WTC11 (cell line): ENCODE measurements at regions not wholly inside any gene's neighbourhood (a gene's known extent, or its start where the extent isn't known, plus 50 kb on each side); places are given as distances from the start of the nearest gene placed in this dataset.

ENCODE experiments used
- ATAC-seq: fragments of 200-7000 bp; cut with Tn5 transposase; 2 replicates; pipeline ENCODE4 v1.10.0; 2021; ENCODE audit warnings: mild to moderate bottlenecking, moderate library complexity
- CTCF ChIA-PET: fragments of 300-600 bp; sonication (Branson Sonifier 250); formaldehyde crosslinking; loops from one replicate; lab custom pipeline; 2021; ENCODE audit warnings: antibody characterized with exemption; lab: Charles Lee
- POLR2A ChIA-PET: fragments of 350-600 bp; sonication (Branson Sonifier 250); formaldehyde crosslinking; loops from one replicate; lab custom pipeline; 2021; ENCODE audit warnings: antibody characterized with exemption; lab: Charles Lee
- DNase-seq: peaks from one replicate; pipeline ENCODE4 v3.0.0; 2021; ENCODE audit warnings: low spot score
- H3K27ac Mint-ChIP-seq: 2 replicates; pipeline ENCODE4 v1.8.0; 2021; ENCODE audit warnings: mixed read lengths
- H3K27me3 Mint-ChIP-seq: 2 replicates; pipeline ENCODE4 v1.8.0; 2021; ENCODE audit warnings: low read depth, mild to moderate bottlenecking, moderate library complexity, mixed read lengths
- H3K36me3 Mint-ChIP-seq: 2 replicates; pipeline ENCODE4 v1.8.0; 2021; ENCODE audit warnings: mixed read lengths
- H3K4me1 Mint-ChIP-seq: 2 replicates; pipeline ENCODE4 v1.8.0; 2022; ENCODE audit warnings: mixed read lengths
- H3K4me3 Mint-ChIP-seq: 2 replicates; pipeline ENCODE4 v1.8.0; 2021; ENCODE audit warnings: mild to moderate bottlenecking, moderate library complexity, mixed read lengths
- H3K9me3 Mint-ChIP-seq: 2 replicates; pipeline ENCODE4 v1.8.0; 2021; ENCODE audit warnings: mixed read lengths
- E2F5 ChIP-seq: sonication (generic); formaldehyde crosslinking; IDR thresholded peaks from 2 replicates; pipeline ENCODE4 v1.8.1; 2022; ENCODE audit warnings: mild to moderate bottlenecking, moderate library complexity, missing genetic modification reagents
- IRF2 ChIP-seq: sonication (generic); formaldehyde crosslinking; IDR thresholded peaks from 2 replicates; pipeline ENCODE4 v1.8.0; 2022; ENCODE audit warnings: low read depth, missing genetic modification reagents, borderline replicate concordance
- PRRX2 ChIP-seq: fragments of 250-450 bp; sonication (Bioruptor Pico); IDR thresholded peaks from 2 replicates; pipeline ENCODE4 v1.8.0; 2021; ENCODE audit warnings: mild to moderate bottlenecking
- RELA ChIP-seq: sonication (generic); formaldehyde crosslinking; IDR thresholded peaks from 2 replicates; pipeline ENCODE4 v1.8.1; 2022; ENCODE audit warnings: missing genetic modification reagents, mild to moderate bottlenecking, borderline replicate concordance
- ZNF263 ChIP-seq: sonication (generic); formaldehyde crosslinking; IDR thresholded peaks from 2 replicates; pipeline ENCODE4 v1.8.1; 2022; ENCODE audit warnings: low read depth, mild to moderate bottlenecking, moderate library complexity, missing genetic modification reagents
- TF ChIP-seq, protein P1 (sequence below): sonication (generic); formaldehyde crosslinking; IDR thresholded peaks from 2 replicates; pipeline ENCODE4 v1.8.1; 2023; ENCODE audit warnings: mild to moderate bottlenecking, moderate library complexity, missing genetic modification reagents
- TF ChIP-seq, protein P2 (sequence below): sonication (generic); formaldehyde crosslinking; IDR thresholded peaks from 2 replicates; pipeline ENCODE4 v1.8.0; 2022; ENCODE audit warnings: mild to moderate bottlenecking, missing genetic modification reagents
- TF ChIP-seq, protein P3 (sequence below): sonication (generic); formaldehyde crosslinking; IDR thresholded peaks from 2 replicates; pipeline ENCODE4 v1.8.0; 2023; ENCODE audit warnings: missing genetic modification reagents, mild to moderate bottlenecking, borderline replicate concordance

DNA sequence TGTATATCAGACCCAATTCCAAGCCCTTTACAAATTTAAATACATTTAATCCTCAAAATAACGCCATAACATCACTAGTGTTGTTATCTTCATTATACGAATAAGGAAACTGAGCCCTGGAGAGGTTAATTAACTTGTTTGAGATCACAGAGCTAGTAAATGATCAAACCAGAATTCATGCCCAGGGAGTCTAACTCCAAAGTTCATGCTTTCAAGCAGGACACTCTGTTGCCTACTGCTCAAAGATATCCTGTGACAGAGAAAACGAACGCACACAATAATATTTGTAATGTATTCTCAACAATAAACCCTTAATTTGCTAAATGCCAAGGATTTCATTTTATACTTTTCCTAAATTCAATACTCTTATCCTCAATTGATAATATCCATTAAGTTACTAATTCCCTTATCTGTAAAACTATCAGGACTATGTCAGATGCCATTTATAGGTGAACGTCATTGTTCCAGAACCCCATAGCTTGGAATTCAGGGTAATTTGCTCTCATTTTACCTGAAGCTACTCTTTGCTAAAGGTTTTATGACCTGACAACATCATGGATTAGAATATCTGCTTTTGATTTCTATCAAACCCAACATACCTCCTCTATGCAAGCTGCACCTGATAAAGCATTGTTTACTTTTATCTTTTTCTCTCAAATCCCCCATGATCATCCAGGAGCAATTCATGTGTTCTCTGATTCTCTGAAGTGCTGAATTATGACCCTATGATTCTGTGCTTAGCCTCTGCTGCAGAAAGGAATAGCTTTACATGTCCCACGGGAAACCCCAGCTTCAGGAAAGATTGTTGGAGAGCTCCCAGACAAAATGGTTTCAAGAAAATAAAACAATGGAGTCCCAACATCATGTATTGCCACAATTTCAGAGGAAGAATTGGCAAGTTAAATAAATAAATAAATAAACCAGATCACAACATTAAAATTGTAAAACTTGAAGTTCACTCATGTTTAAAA is 150.2 kb upstream of the CDK1 start (continued):
- no peak for TF ChIP-seq ZNF263
- TF ChIP-seq, protein P1, sequence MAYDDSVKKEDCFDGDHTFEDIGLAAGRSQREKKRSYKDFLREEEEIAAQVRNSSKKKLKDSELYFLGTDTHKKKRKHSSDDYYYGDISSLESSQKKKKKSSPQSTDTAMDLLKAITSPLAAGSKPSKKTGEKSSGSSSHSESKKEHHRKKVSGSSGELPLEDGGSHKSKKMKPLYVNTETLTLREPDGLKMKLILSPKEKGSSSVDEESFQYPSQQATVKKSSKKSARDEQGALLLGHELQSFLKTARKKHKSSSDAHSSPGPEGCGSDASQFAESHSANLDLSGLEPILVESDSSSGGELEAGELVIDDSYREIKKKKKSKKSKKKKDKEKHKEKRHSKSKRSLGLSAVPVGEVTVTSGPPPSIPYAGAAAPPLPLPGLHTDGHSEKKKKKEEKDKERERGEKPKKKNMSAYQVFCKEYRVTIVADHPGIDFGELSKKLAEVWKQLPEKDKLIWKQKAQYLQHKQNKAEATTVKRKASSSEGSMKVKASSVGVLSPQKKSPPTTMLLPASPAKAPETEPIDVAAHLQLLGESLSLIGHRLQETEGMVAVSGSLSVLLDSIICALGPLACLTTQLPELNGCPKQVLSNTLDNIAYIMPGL, result no peak

DNA sequence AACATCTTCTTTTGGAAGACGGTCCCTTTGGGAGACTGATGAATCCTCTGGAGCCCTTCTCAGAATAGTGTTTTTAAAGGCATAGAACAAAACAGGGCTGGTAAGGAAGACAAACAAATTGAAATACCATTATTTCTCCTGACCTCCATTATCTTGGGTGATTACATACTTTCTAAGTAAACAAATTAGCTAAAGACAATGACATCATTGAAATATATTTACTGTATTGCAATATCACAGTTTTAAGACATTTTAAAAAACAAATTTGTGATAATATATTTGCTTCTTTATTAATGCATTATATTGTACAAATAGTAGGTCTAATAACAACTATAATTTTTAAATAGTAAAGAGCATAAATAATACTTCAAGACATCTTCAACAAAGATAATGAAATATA is 152.2 kb upstream of the CDK1 start:
- ATAC-seq, result no peak
- no peak overlapping the region for H3K27ac Mint-ChIP-seq
- TF ChIP-seq, protein P2, sequence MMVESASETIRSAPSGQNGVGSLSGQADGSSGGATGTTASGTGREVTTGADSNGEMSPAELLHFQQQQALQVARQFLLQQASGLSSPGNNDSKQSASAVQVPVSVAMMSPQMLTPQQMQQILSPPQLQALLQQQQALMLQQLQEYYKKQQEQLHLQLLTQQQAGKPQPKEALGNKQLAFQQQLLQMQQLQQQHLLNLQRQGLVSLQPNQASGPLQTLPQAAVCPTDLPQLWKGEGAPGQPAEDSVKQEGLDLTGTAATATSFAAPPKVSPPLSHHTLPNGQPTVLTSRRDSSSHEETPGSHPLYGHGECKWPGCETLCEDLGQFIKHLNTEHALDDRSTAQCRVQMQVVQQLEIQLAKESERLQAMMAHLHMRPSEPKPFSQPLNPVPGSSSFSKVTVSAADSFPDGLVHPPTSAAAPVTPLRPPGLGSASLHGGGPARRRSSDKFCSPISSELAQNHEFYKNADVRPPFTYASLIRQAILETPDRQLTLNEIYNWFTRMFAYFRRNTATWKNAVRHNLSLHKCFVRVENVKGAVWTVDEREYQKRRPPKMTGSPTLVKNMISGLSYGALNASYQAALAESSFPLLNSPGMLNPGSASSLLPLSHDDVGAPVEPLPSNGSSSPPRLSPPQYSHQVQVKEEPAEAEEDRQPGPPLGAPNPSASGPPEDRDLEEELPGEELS (CRISPR knock-in tag), result no peak
- TF ChIP-seq E2F5 (no peak), RELA (CRISPR knock-in tag) (no peak), PRRX2 (no peak)
- TF ChIP-seq, protein P1, result no peak
- no peak for DNase-seq
- no peak overlapping the region for H3K4me3 Mint-ChIP-seq
- POLR2A ChIA-PET, result no interaction called here
- no peaks in the 10 kb centered on the region for H3K27me3 Mint-ChIP-seq
- no peaks in the 10 kb centered on the region for H3K9me3 Mint-ChIP-seq
- CTCF ChIA-PET, result no interaction called here
- peaks cover 12% of the 10 kb centered on the region for H3K4me1 Mint-ChIP-seq
- H3K36me3 Mint-ChIP-seq, result no peaks in the 10 kb centered on the region

DNA sequence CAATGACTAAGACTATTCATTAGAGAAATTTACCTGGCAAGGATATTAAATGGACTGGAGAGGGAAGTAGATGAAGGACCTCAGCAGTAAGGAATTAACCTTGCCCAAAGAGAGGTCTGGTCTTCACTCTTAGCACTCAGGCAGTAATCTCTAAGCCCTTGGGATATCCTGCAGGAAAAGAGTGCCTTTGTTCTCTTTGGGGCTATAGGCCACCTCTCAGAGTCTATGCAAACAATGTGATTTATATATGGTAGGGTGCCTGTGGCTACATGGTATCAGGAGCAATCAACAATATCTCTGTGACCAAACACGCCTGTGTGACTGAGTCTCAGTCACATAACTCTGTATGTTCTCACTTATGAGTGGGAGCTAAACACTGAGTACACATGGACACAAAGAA is 154.7 kb upstream of the CDK1 start:
- no peak for DNase-seq
- TF ChIP-seq, protein P3, sequence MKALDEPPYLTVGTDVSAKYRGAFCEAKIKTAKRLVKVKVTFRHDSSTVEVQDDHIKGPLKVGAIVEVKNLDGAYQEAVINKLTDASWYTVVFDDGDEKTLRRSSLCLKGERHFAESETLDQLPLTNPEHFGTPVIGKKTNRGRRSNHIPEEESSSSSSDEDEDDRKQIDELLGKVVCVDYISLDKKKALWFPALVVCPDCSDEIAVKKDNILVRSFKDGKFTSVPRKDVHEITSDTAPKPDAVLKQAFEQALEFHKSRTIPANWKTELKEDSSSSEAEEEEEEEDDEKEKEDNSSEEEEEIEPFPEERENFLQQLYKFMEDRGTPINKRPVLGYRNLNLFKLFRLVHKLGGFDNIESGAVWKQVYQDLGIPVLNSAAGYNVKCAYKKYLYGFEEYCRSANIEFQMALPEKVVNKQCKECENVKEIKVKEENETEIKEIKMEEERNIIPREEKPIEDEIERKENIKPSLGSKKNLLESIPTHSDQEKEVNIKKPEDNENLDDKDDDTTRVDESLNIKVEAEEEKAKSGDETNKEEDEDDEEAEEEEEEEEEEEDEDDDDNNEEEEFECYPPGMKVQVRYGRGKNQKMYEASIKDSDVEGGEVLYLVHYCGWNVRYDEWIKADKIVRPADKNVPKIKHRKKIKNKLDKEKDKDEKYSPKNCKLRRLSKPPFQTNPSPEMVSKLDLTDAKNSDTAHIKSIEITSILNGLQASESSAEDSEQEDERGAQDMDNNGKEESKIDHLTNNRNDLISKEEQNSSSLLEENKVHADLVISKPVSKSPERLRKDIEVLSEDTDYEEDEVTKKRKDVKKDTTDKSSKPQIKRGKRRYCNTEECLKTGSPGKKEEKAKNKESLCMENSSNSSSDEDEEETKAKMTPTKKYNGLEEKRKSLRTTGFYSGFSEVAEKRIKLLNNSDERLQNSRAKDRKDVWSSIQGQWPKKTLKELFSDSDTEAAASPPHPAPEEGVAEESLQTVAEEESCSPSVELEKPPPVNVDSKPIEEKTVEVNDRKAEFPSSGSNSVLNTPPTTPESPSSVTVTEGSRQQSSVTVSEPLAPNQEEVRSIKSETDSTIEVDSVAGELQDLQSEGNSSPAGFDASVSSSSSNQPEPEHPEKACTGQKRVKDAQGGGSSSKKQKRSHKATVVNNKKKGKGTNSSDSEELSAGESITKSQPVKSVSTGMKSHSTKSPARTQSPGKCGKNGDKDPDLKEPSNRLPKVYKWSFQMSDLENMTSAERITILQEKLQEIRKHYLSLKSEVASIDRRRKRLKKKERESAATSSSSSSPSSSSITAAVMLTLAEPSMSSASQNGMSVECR (CRISPR knock-in tag), result no peak
- TF ChIP-seq IRF2, result no peak
- TF ChIP-seq, protein P1, result no peak
- ChIA-PET CTCF (no interaction called here), POLR2A (no interaction called here)
- no peaks in the 10 kb centered on the region for H3K9me3 Mint-ChIP-seq
- no peak overlapping the region for H3K27ac Mint-ChIP-seq
- no peaks in the 10 kb centered on the region for H3K27me3 Mint-ChIP-seq
- H3K36me3 Mint-ChIP-seq, result no peaks in the 10 kb centered on the region
- H3K4me3 Mint-ChIP-seq, result no peak overlapping the region
- 0 out of 2 replicates have a peak, but pooled peaks cover 4% of the 10 kb centered on the region for H3K4me1 Mint-ChIP-seq
- ATAC-seq, result no peak
